GM23248 (cell line): ENCODE measurements at regions not wholly inside any gene's neighbourhood (a gene's known extent, or its start where the extent isn't known, plus 50 kb on each side); places are given as distances from the start of the nearest gene placed in this dataset.
"Not testable (repeated sequence)": the region's sequence is repeated elsewhere in the genome, so short reads cannot be mapped to it uniquely, and the experiment has no call there.

ENCODE experiments used
- EZH2 ChIP-seq: fragments of 200-600 bp; sonication (generic); IDR thresholded peaks from 2 replicates; pipeline ENCODE4 v1.6.1; 2018; ENCODE audit warnings: antibody characterized with exemption, mild to moderate bottlenecking; ENCODE audit not compliant: insufficient read depth, poor library complexity, severe bottlenecking
- EZH2phosphoT487 ChIP-seq: fragments of 200-600 bp; sonication (generic); IDR thresholded peaks from 2 replicates; pipeline ENCODE4 v1.6.1; 2018; ENCODE audit warnings: antibody characterized with exemption, moderate library complexity, mild to moderate bottlenecking, low read depth; ENCODE audit not compliant: insufficient read depth

- not testable (repeated sequence) for TF ChIP-seq EZH2, EZH2phosphoT487
Observed at GRCh38 chr3:34094280-34094679, 295.9 kb downstream of the PDCD6IP start.
